ENCODE measurements at regions not wholly inside any gene's neighbourhood (a gene's known extent, or its start where the extent isn't known, plus 50 kb on each side); places are given as distances from the start of the nearest gene placed in this dataset.

DNA sequence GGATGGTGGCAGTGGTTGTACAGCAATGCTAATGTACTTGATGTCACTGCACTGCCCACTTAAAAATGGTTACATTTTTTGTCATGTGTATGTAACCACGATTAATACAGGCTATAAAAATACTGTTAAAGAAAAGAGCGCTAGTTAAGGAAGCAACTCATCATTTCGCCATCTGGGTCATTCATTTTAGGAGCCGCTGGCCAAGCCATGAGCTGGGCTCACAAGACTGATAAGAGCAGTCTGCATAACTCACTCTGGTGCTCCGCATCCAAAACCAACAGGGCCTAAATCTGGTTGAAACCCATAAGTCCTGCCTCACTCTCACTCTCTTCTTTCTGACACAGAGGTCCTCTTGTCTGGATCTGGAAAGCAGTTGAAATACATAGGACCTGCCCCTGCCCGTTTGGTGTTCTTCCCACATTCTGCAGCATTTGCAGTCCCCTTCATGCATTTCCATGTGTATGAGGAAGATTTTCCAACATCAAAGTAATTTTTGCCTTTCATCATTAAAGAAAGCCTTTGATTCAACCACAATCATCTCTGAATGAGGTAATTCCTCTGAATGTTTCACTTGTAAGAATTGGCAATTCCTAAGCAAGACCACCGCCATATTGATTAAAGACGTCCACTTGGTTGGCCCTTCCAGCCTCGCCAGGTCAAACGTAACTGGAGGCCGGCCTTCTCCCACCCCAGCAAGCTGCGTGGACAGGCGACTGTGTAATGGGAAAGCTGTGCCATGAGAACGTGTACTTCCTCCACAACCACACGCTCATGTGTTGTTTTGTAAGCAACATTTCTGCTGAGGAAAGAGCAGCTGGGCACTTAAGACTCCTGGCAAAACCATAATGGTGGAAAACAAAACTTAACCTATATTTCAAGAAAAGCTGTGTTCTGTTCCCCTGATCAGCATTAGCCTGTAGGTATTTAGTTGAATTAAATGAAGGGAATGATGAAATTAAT lies 112.2 kb downstream of the VAPA start:
- Histone ChIP-seq H3K9me3 (no peaks in the 10 kb centered on the region), H3K27me3 (no peaks in the 10 kb centered on the region), H3K4me3 (no peak overlapping the region), H3K27ac (no peak overlapping the region), H3K36me3 (no peaks in the 10 kb centered on the region), H3K4me1 (no peaks in the 10 kb centered on the region)
- ATAC-seq (ENCODE audit: low FRiP score in 2 of 2) (peak in 1 of 2 donors; percentile 33), DNase-seq (no peak)
- 80 to 88% methylated on average over 14 to 15 of the region's 15 CpGs for WGBS, 2 donors
- no peak for TF ChIP-seq POLR2AphosphoS5 (IDR thresholded peaks at IDR 0.05)
- TF ChIP-seq, protein P1, sequence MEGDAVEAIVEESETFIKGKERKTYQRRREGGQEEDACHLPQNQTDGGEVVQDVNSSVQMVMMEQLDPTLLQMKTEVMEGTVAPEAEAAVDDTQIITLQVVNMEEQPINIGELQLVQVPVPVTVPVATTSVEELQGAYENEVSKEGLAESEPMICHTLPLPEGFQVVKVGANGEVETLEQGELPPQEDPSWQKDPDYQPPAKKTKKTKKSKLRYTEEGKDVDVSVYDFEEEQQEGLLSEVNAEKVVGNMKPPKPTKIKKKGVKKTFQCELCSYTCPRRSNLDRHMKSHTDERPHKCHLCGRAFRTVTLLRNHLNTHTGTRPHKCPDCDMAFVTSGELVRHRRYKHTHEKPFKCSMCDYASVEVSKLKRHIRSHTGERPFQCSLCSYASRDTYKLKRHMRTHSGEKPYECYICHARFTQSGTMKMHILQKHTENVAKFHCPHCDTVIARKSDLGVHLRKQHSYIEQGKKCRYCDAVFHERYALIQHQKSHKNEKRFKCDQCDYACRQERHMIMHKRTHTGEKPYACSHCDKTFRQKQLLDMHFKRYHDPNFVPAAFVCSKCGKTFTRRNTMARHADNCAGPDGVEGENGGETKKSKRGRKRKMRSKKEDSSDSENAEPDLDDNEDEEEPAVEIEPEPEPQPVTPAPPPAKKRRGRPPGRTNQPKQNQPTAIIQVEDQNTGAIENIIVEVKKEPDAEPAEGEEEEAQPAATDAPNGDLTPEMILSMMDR (IDR thresholded peaks at IDR 0.05), result no peak
- TF ChIP-seq EP300 (IDR thresholded peaks at IDR 0.05), result no peak
- TF ChIP-seq POLR2A (IDR thresholded peaks at IDR 0.05), result no peak

DNA sequence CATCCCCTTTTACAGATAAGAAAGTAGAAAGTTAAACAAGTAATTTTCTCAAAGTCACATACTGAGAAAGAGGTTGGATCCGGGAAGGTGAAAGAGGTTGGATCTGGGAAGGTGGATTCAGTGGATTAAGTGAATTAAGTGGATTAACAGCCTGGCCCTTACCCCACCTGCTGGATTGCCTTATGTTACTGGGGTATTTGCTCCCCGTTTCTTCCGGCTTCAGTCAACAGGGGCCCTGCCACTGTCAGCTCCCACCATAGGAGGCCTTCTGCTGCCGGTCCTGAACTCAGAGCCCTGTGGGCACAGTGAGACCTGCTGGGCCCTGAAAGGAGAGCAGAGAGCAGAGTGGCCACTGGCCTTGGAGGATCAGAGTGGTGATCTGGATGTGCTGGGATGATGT lies 113.2 kb downstream of the VAPA start:
- TF ChIP-seq EP300 (IDR thresholded peaks at IDR 0.05) (no peak), POLR2AphosphoS5 (IDR thresholded peaks at IDR 0.05) (no peak), POLR2A (IDR thresholded peaks at IDR 0.05) (no peak)
- TF ChIP-seq, protein P1 (IDR thresholded peaks at IDR 0.05), result no peak
- WGBS, 2 donors, result 90 to 95% methylated on average over 4 of the region's 4 CpGs
- Histone ChIP-seq H3K27ac (no peak overlapping the region), H3K4me3 (no peak overlapping the region), H3K36me3 (no peaks in the 10 kb centered on the region), H3K4me1 (peaks cover 0 to under 1% (median under 1%) of the 10 kb centered on the region in 4 donors), H3K27me3 (no peaks in the 10 kb centered on the region), H3K9me3 (no peaks in the 10 kb centered on the region)
- DNase-seq (no peak), ATAC-seq (ENCODE audit: low FRiP score in 2 of 2) (no peak)

DNA sequence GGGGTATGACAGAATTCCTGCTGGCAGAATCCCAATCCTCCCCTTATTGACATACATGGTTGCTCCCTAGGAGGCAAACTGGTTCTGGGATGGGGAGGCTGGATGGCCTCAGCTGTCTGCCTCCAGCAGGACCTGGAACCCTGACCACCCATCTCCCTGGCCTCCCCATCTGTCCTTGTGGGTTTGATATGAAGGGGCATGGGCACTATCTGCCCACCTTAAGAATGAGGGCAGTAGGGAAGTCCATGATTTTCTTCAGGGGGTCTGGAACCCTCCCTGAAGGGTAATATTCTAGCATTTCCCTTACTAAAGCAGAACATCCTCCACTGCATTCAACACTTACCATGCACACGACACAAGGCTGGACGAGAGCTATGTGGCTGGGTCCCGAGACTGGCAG lies 113.6 kb downstream of the VAPA start:
- H3K27ac ChIP-seq, result no peak overlapping the region
- no peaks in the 10 kb centered on the region for H3K9me3 ChIP-seq
- H3K36me3 ChIP-seq, result no peaks in the 10 kb centered on the region
- no peak overlapping the region for H3K4me3 ChIP-seq
- DNase-seq (no peak), ATAC-seq (ENCODE audit: low FRiP score in 2 of 2) (no peak)
- no peaks in the 10 kb centered on the region for H3K27me3 ChIP-seq
- WGBS, 2 donors, result 96 to 98% methylated on average over 3 of the region's 3 CpGs
- H3K4me1 ChIP-seq, result peaks cover 3 to 5% (median 4%) of the 10 kb centered on the region in 4 donors
- TF ChIP-seq EP300 (IDR thresholded peaks at IDR 0.05) (no peak), POLR2AphosphoS5 (IDR thresholded peaks at IDR 0.05) (no peak), POLR2A (IDR thresholded peaks at IDR 0.05) (no peak)
- TF ChIP-seq, protein P1 (IDR thresholded peaks at IDR 0.05), result no peak

DNA sequence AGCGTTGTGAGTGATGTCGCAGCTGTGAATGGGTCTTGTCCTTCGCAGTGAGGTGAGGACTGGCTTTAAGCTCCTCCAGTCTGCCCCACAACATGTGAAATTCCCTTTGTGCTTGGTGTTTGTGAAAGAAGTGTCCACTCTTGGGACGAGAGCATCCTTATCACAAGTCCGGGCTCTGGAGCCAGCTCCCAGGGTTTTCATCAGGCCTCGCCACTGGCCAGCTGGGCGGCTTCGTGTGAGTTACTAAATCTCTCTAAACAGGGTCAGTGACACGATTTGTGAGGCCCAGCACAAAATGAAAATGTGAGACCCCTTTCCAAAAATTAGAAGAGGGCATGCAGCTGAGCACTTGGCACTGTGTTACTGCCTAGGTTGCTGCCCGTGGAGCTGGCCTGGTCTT lies 115.9 kb downstream of the VAPA start:
- ATAC-seq (ENCODE audit: low FRiP score in 2 of 2) (no peak), DNase-seq (peak in 1 of 2 donors; percentile 48)
- H3K27me3 ChIP-seq, result no peaks in the 10 kb centered on the region
- TF ChIP-seq POLR2AphosphoS5 (IDR thresholded peaks at IDR 0.05) (peak in 1 of 2 donors; percentile 9), POLR2A (IDR thresholded peaks at IDR 0.05) (no peak)
- no peaks in the 10 kb centered on the region for H3K36me3 ChIP-seq
- no peak overlapping the region for H3K27ac ChIP-seq
- no peak overlapping the region for H3K4me3 ChIP-seq
- 90 to 93% methylated on average over 8 to 10 of the region's 10 CpGs for WGBS, 2 donors
- no peaks in the 10 kb centered on the region for H3K9me3 ChIP-seq
- peaks cover 7 to 16% (median 12%) of the 10 kb centered on the region in 4 donors for H3K4me1 ChIP-seq

DNA sequence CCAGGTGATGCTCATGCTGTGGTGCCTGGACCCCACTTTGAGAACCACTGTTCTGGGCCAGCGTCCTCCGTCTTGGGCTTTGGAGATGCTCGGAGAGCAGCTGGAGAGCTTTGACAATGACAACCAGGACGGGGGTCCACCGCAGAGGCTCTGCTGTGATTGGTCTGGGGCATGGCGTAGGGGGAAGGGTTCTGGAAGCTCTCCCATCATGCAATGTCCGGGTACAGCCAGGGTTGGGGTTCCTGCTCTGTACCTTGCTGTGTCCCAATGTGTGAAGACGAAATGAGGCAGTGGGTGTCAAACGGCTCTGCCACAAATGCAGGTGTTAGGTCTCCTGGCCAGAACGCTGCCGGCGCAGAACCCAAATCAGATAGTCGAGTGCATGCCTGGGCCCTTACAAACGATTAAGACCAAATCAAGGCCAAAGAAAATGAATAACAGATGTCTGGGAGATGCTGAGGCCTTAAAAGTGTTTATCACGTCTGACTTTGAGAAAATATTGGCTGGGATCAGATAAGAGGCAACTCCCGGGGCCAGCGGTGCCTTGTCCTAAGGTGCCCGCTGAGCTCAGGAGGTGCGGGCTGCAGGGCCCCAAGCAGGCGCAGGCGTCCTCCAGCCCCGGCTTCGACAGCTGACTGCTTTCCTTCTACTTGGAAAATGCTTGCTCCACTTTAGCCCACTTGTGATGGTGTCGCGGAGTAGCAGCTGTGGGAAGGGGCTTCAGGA lies 117.2 kb downstream of the VAPA start:
- WGBS, 2 donors, result 86 to 92% methylated on average over 23 to 25 of the region's 25 CpGs
- no peak for ATAC-seq (ENCODE audit: low FRiP score in 2 of 2)

More for the DNA sequence above, 117.2 kb downstream of the VAPA start:
- Histone ChIP-seq H3K27me3 (no peaks in the 10 kb centered on the region), H3K9me3 (no peaks in the 10 kb centered on the region), H3K4me1 (peaks cover 8 to 28% (median 18%) of the 10 kb centered on the region in 4 donors), H3K4me3 (no peak overlapping the region), H3K36me3 (no peaks in the 10 kb centered on the region), H3K27ac (no peak overlapping the region)
- DNase-seq, result peak in 1 of 2 donors; percentile 36
- TF ChIP-seq POLR2AphosphoS5 (IDR thresholded peaks at IDR 0.05) (no peak), EP300 (IDR thresholded peaks at IDR 0.05) (no peak), POLR2A (IDR thresholded peaks at IDR 0.05) (no peak)
- TF ChIP-seq, protein P1 (IDR thresholded peaks at IDR 0.05), result no peak
